Activated CD4-positive, alpha-beta T cell treated with anti-CD3 and anti-CD28 coated beads for 1 hour (primary cell): ENCODE measurements at regions not wholly inside any gene's neighbourhood (a gene's known extent, or its start where the extent isn't known, plus 50 kb on each side); places are given as distances from the start of the nearest gene placed in this dataset.
"Not testable (repeated sequence)": the region's sequence is repeated elsewhere in the genome, so short reads cannot be mapped to it uniquely, and the experiment has no call there.

Source experiments
- DNase-seq: peaks from one replicate; pipeline ENCODE4 v3.0.0-alpha.2; 2020

- no peak for DNase-seq
Measured at GRCh38 chr5:62132276-62132675, 173.7 kb upstream of the KIF2A start.

DNA sequence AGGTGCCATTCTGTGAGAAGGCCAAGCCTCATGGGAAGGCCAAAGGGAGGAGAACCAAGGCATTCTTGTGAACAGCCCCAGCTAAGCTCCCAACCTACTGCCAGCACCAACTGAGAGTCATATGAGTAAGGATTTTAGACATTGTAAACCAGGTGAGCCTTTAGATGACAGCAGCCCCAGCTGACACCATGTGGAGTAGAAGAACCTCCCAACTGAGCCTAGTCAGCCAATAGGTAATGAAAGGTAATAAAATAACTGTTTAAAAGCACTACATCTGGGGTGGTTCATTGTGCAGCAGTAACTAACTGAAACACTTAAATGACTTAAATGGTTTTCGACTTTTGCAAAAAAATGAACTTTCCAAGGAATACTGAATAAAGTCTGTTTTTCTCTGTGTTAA lies 172.6 kb upstream of the KIF2A start:
- DNase-seq = no peak

- no peak for DNase-seq
Measured at GRCh38 chr5:62134811-62135210, 171.2 kb upstream of the KIF2A start.

DNA sequence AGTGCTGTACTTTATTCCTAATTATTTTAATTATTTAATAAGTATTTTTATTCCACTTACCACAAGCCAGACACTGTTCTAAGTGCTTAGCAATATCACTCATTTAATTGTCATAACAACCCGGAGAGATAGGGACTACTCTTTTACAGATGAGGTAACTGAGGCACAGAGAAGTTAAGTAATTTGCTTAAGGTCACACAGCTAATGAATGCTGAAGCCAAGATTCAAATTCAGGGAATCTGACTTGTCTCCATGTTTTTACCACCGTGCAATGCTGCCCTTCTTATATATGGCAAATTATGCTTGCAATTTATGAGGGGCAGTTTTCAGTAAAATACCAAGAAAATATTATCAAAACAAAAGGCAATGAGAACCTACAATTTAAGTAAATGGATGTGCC lies 168.4 kb upstream of the KIF2A start:
- DNase-seq = no peak

DNA sequence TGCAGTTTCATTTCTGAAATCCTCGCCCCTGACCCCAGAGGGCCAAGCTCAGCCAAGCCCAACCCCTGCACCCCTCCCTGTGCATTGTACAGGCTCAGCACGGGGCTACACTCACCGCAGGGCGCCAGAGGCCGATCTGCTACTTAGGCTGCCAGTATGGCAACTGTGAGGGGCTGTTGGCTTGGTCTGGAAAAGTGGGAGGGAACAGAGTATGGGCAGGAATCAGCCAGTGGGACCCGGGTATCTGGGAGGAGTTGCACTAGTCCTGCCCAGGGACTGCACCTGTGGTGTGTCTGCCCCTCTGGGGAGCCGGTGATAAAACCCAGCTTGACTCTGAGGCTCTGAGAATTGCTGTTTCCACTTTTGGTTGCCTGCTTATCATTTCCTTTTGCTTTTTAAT lies 167.4 kb upstream of the KIF2A start:
- no peak for DNase-seq

- no peak for DNase-seq
Measured at GRCh38 chr5:62139741-62140140, 166.3 kb upstream of the KIF2A start.

DNA sequence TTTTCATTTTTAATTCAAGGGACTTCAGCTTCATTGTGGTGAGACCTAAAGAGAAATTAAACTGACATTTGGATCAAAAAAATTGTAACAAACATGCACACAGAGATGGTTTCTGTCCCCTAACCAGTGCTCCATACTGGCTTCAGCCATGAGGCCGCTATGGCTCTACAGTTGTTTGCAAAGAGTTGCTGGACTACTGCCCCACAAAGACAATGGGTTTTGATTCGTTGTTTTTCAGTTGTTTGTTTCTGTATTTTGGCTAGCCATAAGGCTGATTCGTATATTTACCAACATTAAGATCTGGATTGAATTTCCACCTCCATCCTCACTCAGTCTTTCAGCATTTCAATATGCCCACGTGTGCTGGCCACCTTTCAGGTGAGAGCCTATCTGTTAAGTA lies 163.7 kb upstream of the KIF2A start:
- no peak for DNase-seq

DNA sequence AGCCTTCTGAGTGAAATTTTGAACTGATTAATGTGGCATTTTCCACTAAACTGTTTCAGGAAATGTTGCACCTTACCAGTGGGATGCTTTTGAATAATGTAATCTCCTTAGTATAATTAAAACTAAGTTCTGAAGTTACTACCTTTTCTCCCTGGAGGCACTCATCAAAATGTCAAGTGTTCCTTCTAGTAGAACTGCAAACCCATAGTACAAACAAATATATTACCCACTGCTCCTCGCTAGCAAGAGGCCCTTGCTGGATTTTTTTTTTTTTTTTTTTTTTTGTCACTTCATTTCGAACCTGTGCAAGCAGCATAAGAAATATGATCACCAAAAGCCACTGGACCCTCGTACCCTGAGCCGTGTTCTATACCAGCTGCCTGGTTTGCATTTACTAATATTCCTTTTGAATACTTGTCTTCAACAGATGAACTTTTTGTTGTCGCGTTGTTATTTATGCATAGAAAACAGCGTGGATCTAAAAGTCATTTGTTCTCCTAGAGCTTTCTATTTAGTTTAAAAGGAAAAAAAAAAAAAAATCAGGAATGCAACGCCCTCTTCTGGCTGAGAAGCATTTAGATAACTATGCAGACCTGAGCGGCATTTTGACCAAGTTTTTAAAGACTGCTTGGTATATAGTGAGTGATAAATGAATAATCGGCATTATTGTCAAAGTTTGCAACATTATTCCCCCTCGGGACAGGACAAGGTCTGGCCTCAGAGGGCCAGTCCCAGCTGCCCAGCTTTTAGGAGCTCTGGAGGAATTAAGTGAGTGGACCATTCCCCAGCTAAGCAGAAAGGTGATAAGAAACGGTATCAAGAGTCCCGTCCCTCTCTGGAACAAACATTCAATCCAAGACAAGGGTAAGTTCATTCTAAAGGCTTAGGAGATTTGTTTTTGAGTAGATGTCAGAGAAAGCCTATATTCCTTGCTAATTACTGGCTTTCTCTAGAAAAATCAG lies 162.5 kb upstream of the KIF2A start:
- no peak for DNase-seq

GRCh38 chr5:62144401-62145022 lies 161.5 kb upstream of the KIF2A start:
- DNase-seq = no peak

GRCh38 chr5:62149879-62150278 lies 156.1 kb upstream of the KIF2A start:
- DNase-seq = no peak

DNA sequence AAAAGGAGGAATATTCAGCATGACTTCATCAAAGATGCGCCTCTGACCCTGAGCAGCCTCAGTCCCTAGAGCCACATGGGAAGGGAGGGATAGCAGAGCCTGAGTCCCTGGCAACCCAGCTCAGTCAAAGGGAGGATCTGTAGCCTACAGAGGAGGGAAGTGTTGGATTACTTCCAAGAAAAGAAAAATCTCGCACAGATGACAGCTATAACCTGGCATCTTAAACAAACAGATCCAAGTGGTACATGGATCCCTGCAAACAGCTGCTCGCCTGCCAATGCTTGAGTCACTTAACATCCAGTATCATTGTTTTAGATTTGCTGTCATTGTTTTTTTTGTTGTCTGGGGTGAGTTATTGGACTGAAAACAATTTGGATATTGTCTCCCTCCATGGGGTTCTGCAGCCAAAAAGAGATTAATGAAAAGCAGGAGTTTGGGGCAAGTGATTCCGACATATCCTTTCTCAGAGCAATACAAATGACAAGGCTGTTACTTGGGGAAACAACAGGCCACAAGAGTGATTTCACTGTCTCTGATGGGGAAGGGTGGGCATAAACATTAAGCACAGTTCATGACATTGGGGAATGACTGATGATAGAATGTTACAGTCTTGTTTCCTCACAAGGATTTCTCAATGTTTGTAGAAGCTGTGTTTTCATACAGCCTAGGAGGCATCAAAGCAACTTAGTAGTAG lies 153.5 kb upstream of the KIF2A start:
- no peak for DNase-seq

DNA sequence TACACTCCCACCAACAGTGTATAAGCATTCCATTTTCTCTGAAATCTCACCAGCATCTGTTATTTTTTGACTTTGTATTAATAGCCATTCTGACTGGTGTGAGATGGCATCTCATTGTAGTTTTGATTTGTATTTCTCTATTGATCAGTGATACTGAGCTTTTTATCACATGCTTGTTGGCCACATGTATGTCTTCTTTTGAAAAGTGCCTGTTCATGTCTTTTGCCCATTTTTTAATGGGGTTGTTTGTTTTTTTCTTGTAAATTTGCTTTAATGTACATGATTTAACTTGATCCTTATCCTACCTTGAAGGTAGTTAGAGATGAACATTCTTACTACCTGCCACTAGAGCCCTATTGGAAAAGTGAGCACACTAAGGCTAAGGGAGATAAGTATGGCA lies 151.2 kb upstream of the KIF2A start:
- no peak for DNase-seq

GRCh38 chr5:62155988-62156387 lies 150.0 kb upstream of the KIF2A start:
- no peak for DNase-seq

DNA sequence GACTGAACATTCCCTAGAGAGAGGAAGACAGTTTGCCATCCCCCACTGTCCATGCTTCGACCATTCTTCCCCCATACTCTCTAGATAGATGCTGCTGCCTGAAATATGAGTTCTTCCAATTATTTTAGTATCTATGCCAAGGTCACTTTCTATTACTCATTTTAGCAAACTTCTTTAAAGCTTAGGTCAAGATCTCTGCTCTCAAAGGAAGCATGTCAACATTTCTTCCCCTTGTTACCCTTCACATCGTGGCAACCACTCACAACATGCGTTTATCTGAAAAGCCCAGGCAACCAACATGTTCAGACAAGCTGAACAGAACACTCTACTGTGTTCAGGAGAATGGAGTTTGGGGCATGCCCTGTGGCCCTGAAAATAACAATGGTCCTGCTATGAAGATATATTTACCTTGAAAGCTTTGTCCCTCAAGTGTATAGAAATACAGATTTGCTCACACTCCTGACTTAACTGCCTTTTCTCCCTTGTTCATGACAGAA lies 138.4 kb upstream of the KIF2A start:
- DNase-seq = no peak

DNA sequence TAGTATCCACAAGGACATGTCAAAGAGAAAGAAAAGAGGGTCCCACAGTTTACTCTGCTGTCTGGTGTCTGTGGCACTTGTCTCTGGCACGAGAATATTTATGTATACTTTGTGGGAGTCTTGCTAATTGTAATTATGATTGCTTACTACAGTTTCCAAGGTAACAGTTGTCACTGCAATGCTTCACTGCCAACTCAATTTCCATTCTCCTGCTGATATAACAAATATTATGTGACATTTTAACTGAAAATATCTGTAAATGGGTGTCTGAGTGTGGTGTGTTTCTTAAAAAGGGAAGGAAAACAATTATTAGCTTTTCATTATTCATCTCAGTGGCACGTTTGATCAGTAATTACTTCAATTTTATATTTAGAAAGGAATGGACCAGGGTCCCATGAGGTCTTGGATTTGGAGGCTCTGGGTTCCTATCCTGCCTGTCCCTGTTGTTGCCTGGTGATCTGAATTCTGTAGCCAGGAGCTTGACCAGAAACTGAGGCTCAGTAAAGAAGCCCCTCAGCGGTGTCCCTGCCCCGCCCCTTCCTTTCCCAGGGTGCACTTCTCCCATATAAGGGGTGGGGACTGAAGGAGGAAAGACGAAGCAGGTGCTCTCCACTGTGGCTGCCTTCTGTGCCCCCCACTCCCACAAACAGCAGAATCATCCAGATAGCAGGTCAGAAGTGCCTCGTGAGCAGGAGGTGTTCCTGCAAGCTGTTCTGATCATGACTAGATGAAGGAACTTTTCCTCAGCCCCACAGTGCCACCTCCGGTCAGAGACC lies 137.3 kb upstream of the KIF2A start:
- no peak for DNase-seq

DNA sequence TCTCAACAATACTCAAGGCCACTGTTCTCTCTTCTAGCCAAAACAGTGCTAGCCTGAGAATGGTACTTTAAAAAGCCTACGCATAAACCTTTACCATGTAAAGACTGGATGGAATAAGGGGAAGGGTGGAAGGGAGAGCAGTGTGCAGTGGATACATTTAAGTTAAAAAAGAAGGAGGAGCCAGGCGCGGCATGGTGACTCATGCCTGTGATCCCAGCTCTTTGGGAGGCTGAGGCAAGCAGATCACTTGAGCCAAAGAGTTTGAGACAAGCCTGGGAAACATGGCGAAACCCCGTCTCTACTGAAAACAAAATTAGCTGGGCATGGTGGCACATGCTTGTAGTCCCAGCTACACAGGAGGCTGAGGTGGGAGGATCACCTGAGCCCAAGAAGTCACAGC lies 127.7 kb upstream of the KIF2A start:
- no peak for DNase-seq

- DNase-seq = no peak
Measured at GRCh38 chr5:62182802-62183201, 123.2 kb upstream of the KIF2A start.

DNA sequence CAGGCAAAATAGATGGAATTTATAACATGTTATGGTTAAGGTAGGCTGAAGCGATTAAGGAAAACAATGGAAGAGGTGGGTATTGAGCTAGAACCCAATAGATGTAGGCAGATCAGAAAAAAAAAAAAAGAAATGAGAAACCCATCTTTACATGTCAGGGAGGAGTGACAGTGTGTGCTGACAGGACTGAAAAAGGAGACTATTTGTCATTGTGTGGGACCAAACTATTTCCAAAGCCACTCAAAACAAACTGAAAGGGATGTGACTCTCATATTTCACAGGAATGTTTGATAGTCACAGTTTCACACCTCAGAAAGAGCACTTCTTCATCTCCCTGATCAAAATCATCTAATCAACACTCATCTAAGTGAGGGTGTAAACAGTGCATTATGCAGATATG lies 122.3 kb upstream of the KIF2A start:
- no peak for DNase-seq

GRCh38 chr5:62184444-62184843 lies 121.6 kb upstream of the KIF2A start:
- no peak for DNase-seq

DNA sequence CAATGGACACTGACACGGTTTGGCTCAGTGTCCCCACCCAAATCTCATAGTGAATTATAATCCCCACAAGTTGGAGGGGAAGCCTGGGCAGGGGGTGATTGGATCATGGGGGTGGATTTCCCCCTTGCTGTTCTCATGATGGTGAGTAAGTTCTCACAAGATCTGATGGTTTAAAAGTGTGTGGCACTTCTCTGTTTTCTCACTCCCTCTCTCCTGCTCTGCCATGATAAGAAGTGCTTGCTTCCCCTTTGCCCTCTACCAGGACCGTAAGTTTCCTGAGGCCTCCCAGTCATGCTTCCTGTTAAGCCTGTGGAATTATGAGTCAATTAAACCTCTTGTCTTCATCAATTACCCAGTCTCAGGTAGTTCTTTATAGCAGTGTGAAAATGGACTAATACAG lies 115.8 kb upstream of the KIF2A start:
- no peak for DNase-seq

GRCh38 chr5:62190931-62191330 lies 115.1 kb upstream of the KIF2A start:
- no peak for DNase-seq

DNA sequence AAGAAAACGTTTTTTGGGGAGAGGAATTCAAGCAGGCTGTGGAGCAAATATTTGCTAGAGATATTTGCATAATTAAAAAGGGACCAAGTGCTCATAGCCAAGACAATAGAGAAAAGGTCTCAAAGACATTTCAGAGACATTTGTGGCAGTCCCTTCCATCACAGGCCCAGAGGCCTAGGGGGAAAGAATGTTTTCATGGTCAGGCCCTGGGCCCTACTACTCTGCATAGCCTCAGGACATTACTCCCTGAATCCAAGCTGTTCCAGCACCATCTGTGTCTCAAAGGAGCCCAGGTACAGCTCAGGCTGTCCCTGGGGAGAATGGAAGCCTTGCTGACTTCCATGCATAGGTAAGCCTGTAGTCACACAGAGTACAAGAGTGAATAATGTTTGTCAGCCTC lies 113.0 kb upstream of the KIF2A start:
- no peak for DNase-seq

- not testable (repeated sequence) for DNase-seq
Measured at GRCh38 chr5:62196532-62196931, 109.5 kb upstream of the KIF2A start.
